ENCODE measurements at regions not wholly inside any gene's neighbourhood (a gene's known extent, or its start where the extent isn't known, plus 50 kb on each side); places are given as distances from the start of the nearest gene placed in this dataset.

GRCh38 chr11:122333467-122333866, 217.5 kb upstream of the BLID start:
- DNase-seq (ENCODE audit: extremely low spot score, unreplicated experiment) = no peak
- H3K9me3 Mint-ChIP-seq = no peaks in the 10 kb centered on the region
- no peak for TF ChIP-seq CTCF (conservative IDR thresholded peaks at IDR 0.05)
- H3K36me3 Mint-ChIP-seq = no peaks in the 10 kb centered on the region
- H3K27me3 Mint-ChIP-seq = no peaks in the 10 kb centered on the region
- no peak overlapping the region for H3K27ac Mint-ChIP-seq
- H3K4me3 Mint-ChIP-seq = no peak overlapping the region
- H3K4me1 Mint-ChIP-seq (ENCODE audit: unreplicated experiment) = peaks cover 4% of the 10 kb centered on the region

- no peak for TF ChIP-seq CTCF (conservative IDR thresholded peaks at IDR 0.05)
- DNase-seq (ENCODE audit: extremely low spot score, unreplicated experiment) = no peak
- Mint-ChIP-seq H3K36me3 (no peaks in the 10 kb centered on the region), H3K4me1 (ENCODE audit: unreplicated experiment) (peaks cover 4% of the 10 kb centered on the region), H3K4me3 (no peak overlapping the region), H3K27me3 (no peaks in the 10 kb centered on the region), H3K27ac (no peak overlapping the region), H3K9me3 (no peaks in the 10 kb centered on the region)
These were observed 215.1 kb upstream of the BLID start for GRCh38 chr11:122331079-122331478.

- Mint-ChIP-seq H3K36me3 (no peaks in the 10 kb centered on the region), H3K9me3 (no peaks in the 10 kb centered on the region), H3K4me3 (no peak overlapping the region), H3K27ac (no peak overlapping the region), H3K4me1 (ENCODE audit: unreplicated experiment) (peaks cover 4% of the 10 kb centered on the region), H3K27me3 (no peaks in the 10 kb centered on the region)
- no peak for TF ChIP-seq CTCF (conservative IDR thresholded peaks at IDR 0.05)
- no peak for DNase-seq (ENCODE audit: extremely low spot score, unreplicated experiment)
These were observed 214.4 kb upstream of the BLID start for GRCh38 chr11:122330279-122330965.

GRCh38 chr11:122327528-122327927, 211.5 kb upstream of the BLID start:
- no peaks in the 10 kb centered on the region for H3K9me3 Mint-ChIP-seq
- no peak for TF ChIP-seq CTCF (conservative IDR thresholded peaks at IDR 0.05)
- H3K36me3 Mint-ChIP-seq = no peaks in the 10 kb centered on the region
- H3K27ac Mint-ChIP-seq = no peak overlapping the region
- no peak for DNase-seq (ENCODE audit: extremely low spot score, unreplicated experiment)
- no peaks in the 10 kb centered on the region for H3K4me1 Mint-ChIP-seq (ENCODE audit: unreplicated experiment)
- H3K4me3 Mint-ChIP-seq = no peak overlapping the region
- H3K27me3 Mint-ChIP-seq = no peaks in the 10 kb centered on the region

GRCh38 chr11:122323754-122324421, 207.9 kb upstream of the BLID start:
- no peak overlapping the region for H3K27ac Mint-ChIP-seq
- TF ChIP-seq CTCF (conservative IDR thresholded peaks at IDR 0.05) = no peak
- no peaks in the 10 kb centered on the region for H3K9me3 Mint-ChIP-seq
- no peaks in the 10 kb centered on the region for H3K36me3 Mint-ChIP-seq
- H3K4me1 Mint-ChIP-seq (ENCODE audit: unreplicated experiment) = peaks cover 16% of the 10 kb centered on the region
- DNase-seq (ENCODE audit: extremely low spot score, unreplicated experiment) = no peak
- no peak overlapping the region for H3K4me3 Mint-ChIP-seq
- no peaks in the 10 kb centered on the region for H3K27me3 Mint-ChIP-seq

All from type B pancreatic cell (in vitro differentiated cells).